ENCODE measurements at regions not wholly inside any gene's neighbourhood (a gene's known extent, or its start where the extent isn't known, plus 50 kb on each side); places are given as distances from the start of the nearest gene placed in this dataset.

GRCh38 chr21:39037807-39038405 is 145.3 kb downstream of the PSMG1 start:
- intact Hi-C loops (cut with DNase I) = no loop called here
- DNase-seq (ENCODE audit: low spot score) = no peak

- intact Hi-C loops (cut with DNase I) = no loop called here
Measured at GRCh38 chr21:39036581-39036980, 146.7 kb downstream of the PSMG1 start.

DNA sequence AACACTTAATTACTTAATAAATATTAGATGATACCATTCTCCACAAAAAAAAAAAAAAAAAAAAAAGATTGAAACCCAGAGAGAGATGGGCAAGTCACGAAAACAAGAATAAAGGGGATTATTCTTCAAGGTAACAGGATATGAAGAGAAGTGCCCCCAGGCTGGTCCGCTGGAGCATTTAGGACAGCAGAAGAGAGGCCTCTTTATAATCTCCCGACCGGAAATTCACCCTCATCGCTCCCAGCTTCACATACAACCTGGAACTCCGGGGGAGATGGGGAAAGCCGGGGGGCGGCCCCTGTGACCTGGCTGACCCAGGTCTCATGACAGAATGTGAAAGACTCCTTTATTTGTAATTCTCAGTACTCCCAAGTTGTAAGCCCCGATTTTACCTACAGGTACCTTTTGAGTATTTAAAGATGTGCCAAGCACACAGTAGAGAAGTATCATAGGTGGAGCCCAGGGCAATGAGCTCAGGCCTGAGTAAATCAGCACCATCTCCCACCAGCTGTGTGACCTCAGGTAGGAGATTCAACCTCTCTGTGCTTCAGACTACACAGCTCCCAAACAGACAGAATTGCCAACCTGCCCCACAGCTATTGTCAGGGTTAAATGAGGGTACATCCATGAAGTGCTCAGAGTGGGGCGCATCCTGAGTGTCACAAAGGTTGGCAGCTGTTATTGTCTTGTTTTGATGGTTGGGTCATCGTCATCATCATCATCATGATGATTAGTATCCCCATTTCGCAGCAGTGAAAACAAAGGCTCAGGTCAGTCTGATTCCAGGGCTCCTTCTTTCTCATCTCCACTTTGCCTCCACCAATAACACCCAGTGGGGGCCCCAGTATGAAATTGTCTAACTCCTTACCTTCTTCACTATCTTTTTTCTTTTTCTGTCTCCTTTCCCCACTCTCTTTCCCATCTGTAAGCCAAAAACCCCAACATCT is 148.4 kb downstream of the PSMG1 start:
- intact Hi-C loops (cut with DNase I) = no loop called here

More at GRCh38 chr21:39036581-39036980, 146.7 kb downstream of the PSMG1 start:
- no peak for DNase-seq (ENCODE audit: low spot score)

DNA sequence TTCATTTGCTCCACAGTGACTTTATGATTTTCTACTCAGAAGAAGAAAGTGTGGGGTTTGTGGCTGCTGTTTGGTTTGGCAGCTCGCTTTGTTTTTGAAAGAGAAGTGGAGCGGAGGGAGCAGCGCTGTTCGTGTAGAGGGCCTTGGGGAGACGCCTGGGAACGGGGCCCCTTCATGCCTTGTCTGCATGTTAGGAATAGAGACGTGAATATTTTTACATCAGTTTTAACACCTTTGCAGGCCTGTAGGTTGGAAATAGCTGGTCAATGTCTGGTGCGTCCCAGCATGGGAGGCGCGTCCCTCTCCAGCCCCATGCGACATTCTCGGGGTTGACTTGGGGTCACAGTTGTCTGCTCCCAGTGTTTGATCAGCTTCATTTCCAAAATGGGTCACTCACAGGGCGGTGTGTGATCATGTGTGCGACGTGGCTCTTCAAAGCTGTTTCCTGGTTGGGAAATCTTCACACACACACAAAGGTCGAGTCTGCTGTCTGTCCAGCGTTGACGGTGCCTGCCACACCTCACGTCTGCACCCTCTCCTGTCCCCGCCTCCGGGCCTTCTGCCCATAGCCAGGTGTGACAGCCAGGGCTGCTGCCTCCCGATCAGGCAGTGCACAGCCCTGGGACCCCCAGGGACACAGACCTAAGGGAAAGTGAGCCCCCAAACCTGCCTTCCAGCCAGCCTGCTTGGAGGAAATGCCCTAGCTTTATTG is 149.2 kb downstream of the PSMG1 start:
- DNase-seq (ENCODE audit: low spot score) = no peak
- intact Hi-C loops (cut with DNase I) = no loop called here

More for the DNA sequence above, 148.4 kb downstream of the PSMG1 start:
- DNase-seq (ENCODE audit: low spot score) = no peak

DNA sequence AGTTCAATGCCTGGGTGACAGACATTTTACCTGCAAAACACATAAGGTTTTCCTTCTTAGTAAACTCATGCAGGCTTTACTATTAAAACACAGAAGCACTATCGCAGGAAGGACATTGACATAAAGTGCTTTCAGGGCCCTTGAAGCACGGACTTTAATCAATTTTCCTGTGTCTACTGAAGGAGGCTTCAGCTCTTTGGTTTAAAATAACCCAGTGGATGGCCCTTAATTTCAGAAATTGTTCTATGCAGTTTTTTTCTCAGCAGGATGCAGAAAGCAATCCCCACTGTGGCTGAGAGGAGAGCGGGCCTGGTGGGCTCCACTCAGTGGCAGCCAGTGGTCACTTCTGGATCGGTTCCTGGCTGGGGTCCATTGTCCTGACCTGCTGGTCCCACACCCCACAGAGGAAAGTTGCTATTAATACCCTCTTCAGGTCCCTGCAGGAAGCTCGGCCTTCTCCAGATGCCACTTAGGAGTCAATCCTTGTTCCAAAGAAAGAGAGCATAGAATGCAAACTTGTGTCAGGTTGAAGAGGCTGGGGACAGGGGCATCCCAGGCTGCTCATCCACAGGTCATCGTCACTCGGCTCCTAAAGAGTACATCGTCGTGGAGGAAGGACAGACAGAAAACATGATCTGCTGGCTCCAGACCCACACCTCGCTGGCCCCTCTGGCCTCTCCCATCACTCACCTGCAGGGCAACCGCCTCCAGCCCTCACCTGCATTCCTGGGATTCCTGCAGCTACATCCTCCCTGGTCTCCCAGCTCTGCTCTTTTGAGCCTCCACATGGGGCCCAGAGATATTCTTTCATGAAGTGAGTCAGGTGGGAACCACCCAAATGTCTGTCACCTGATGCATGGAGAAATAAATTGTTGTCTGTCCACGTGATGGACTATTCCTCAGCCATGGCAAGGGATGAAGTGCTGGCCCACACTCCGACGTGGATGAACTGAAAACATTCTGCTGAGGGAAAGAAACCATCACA is 153.1 kb downstream of the PSMG1 start:
- DNase-seq (ENCODE audit: low spot score) = no peak
- intact Hi-C loops (cut with DNase I) = no loop called here

DNA sequence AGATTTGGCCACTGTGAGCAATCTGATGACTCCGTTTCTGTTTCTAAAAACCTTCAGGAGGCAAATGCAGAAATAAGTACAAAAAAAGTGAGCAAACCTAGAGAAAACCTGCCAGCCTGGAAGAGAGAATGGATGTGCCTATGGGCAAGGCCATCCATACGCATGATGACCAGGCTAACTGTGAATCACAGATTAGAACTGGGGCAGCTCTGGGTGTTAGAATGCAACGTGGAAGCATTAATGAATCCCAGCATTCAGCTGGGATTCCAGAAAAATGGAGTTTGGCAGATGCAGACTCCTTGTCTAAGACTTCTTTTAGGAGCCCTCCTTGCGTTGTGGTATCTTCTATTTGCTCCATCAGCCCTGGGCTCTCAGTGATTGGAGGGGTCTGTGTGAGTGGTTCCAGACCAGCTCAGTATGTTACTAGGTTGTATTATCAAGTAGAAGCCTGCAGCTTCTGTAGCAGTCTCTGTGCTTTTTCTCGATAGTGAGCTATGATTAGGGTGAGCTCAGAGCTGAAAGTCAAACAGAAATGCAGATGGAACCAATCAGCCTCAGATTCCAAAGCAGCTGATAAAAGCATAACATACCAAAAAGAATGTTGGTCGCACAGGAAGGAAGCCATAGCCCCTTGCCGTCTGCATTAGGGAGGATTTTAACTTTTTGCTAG is 154.0 kb downstream of the PSMG1 start:
- DNase-seq (ENCODE audit: low spot score) = no peak
- intact Hi-C loops (cut with DNase I) = no loop called here

DNA sequence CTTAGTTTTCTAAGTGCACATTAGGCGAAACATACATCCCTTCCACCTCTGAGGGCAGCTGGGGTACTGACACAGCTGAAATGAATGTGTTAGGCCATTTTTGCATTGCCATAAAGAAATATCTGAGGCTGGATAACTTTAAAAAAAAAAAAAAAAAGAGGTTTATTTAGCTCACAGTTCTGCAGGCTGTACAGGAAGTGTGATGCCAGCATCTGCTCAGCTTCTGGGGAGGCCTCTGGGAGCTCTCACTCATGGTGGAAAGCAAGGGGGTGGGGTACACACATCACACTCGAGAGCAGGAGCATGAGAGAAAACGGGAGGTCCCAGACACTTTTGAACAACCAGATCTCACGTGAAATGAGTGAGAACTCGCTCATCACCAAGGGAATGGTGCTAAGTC is 158.1 kb downstream of the PSMG1 start:
- intact Hi-C loops (cut with DNase I) = no loop called here
- no peak for DNase-seq (ENCODE audit: low spot score)

- intact Hi-C loops (cut with DNase I) = loop anchor here (5.0 kb wide), 1 partner anchor 217 kb away; the partner anchor contains the start of gene ETS2
- DNase-seq (ENCODE audit: low spot score) = no peak
Measured at GRCh38 chr21:39024538-39024937, 158.7 kb downstream of the PSMG1 start.

- intact Hi-C loops (cut with DNase I) = loop anchor here (2.0 to 5.0 kb wide), 2 partner anchors 64 to 216 kb away; partner anchors contain the start of gene ETS2
- peak; percentile 87 for DNase-seq (ENCODE audit: low spot score)
Measured at GRCh38 chr21:39022863-39023693, 160.2 kb downstream of the PSMG1 start.

DNA sequence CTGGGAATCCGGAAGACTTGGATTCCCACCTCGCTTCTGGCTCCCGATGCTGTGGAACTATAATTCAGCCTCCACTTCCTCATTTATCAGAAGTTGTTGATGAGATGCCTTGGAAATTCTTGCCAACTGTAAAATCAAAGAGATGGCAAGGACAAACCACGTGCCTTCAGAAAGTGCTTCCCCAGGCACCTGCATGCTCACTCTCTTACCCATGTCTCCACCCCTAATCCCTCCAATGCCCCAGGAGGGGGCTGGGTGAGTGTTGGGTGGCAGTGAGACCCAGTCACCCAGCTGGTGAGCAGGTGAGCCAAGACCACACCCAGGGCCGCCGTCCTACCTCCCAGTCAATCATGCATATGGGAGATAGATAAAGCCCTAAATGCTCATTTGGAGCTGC is 160.8 kb downstream of the PSMG1 start:
- intact Hi-C loops (cut with DNase I) = loop anchor here (2.0 to 5.0 kb wide), 2 partner anchors 64 to 215 kb away; partner anchors contain the start of gene ETS2

GRCh38 chr21:39022035-39022434 is 161.2 kb downstream of the PSMG1 start:
- DNase-seq (ENCODE audit: low spot score) = peak; percentile 58
- intact Hi-C loops (cut with DNase I) = loop anchor here (2.0 to 5.0 kb wide), 2 partner anchors 65 to 215 kb away; partner anchors contain the start of gene ETS2

More for the DNA sequence above, 160.8 kb downstream of the PSMG1 start:
- no peak for DNase-seq (ENCODE audit: low spot score)

DNA sequence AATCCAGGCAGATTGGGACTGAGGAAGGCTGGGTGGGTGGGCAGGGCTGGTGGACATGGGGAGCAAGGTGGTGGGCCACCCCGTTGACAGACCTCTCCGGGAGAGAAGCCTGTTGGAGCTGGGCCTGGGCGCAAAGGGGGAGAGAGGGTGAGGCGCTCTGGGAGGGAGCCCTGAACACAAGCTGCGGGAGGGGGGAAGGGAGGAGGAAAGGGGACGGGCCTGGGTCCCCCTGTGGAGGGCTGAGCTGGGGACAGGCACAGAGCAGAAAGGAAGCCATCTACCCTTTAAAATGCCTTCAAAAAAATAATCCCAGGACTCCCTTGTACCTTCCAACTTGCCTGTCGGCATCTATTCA is 161.8 kb downstream of the PSMG1 start:
- no peak for DNase-seq (ENCODE audit: low spot score)
- intact Hi-C loops (cut with DNase I) = loop anchor here (5.0 kb wide), 1 partner anchor 214 kb away; the partner anchor contains the start of gene ETS2

GRCh38 chr21:39020751-39021477 is 162.3 kb downstream of the PSMG1 start:
- intact Hi-C loops (cut with DNase I) = loop anchor here (5.0 kb wide), 1 partner anchor 214 kb away; the partner anchor contains the start of gene ETS2
- DNase-seq (ENCODE audit: low spot score) = peak; percentile 77

- intact Hi-C loops (cut with DNase I) = no loop called here
- no peak for DNase-seq (ENCODE audit: low spot score)
Measured at GRCh38 chr21:39018730-39019129, 164.5 kb downstream of the PSMG1 start.

DNA sequence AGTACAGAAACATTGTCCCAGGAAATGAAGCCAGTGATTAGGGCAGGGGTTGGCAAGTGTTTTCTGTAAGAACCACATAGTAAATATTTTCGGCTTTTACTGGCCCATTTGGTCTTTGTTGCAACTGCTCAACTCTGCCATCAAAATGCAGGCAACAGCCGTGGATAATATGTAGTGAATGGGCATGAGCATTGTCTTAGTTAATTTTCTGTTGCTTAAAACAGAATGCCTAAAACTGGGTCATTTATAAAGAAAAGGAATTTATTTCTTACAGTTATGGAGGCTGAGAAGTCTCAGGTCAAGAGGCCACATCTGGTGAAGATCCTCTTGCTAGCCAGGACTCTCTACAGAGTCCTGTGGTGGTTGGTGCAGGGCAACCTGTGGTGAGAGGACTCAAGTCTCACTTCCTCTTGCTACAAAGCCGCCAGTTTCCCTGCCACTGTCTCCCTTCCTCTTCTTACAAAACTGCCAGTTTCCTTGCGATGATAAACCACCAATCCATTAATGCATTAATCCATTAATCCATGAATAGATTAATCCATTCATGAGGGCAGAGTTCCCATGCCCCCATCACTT is 166.4 kb downstream of the PSMG1 start:
- intact Hi-C loops (cut with DNase I) = no loop called here
- no peak for DNase-seq (ENCODE audit: low spot score)

- no peak for DNase-seq (ENCODE audit: low spot score)
- intact Hi-C loops (cut with DNase I) = no loop called here
Measured at GRCh38 chr21:39014747-39015146, 168.5 kb downstream of the PSMG1 start.

All from cardiac septum (tissue), 1 donor.